ENCODE measurements at regions not wholly inside any gene's neighbourhood (a gene's known extent, or its start where the extent isn't known, plus 50 kb on each side); places are given as distances from the start of the nearest gene placed in this dataset.

- H3K23ac ChIP-seq (ENCODE audit: low read depth, low read length), result no peak overlapping the region
- H2BK120ac ChIP-seq (ENCODE audit: low read depth, low read length), result no peak overlapping the region
- H2BK5ac ChIP-seq (ENCODE audit: low read depth, low read length, poor library complexity, severe bottlenecking), result no peak overlapping the region
- no peaks in the 10 kb centered on the region for H4K20me1 ChIP-seq (ENCODE audit: insufficient read depth, low read length)
- no peak overlapping the region for H4K91ac ChIP-seq (ENCODE audit: insufficient read depth, low read depth, low read length)
- no peak overlapping the region for H2AFZ ChIP-seq (replicated peaks; ENCODE audit: low read length, poor library complexity)
- no peak overlapping the region for H3K14ac ChIP-seq (replicated peaks; ENCODE audit: low read depth, low read length)
- H3K56ac ChIP-seq (ENCODE audit: extremely low read depth, insufficient read depth, low read length), result no peak overlapping the region
- ChIA-PET POLR2A (ENCODE audit: unreplicated experiment) (no interaction called here), CTCF (no interaction called here)
- 90% methylated on average over 2 of the region's 5 CpGs; no CpG with 5 or more reads in 1 of the 2 experiments for WGBS, 2 experiments (ENCODE audit: extremely low coverage in 2 of 2, insufficient read length in 1 of 2)
- no peak overlapping the region for H2AK5ac ChIP-seq (ENCODE audit: low read depth, low read length)
- no peaks in the 10 kb centered on the region for H3K9me3 ChIP-seq (ENCODE audit: control insufficient read depth, insufficient read depth, low read length)
- H3K27me3 ChIP-seq (ENCODE audit: control insufficient read depth, insufficient read depth, low read length), result no peaks in the 10 kb centered on the region
- dilution Hi-C loops (cut with HindIII; ENCODE audit: low sequenced_read_pairs, unreplicated experiment) (no loop called here), in situ Hi-C loops (cut with MboI; ENCODE audit: low sequenced_read_pairs) (no loop called here), intact Hi-C loops (cut with micrococcal nuclease) (no loop called here)
- no peak overlapping the region for H3K27ac ChIP-seq (ENCODE audit: insufficient read depth, low read length)
- H3K4me2 ChIP-seq (ENCODE audit: low read depth, low read length), result no peak overlapping the region
- H3K9me1 ChIP-seq (ENCODE audit: insufficient read depth, low read length), result no peaks in the 10 kb centered on the region
- no peak overlapping the region for H2AK9ac ChIP-seq (replicated peaks; ENCODE audit: low read depth, low read length, poor library complexity)
- no peaks in the 10 kb centered on the region for H3K4me1 ChIP-seq (ENCODE audit: control insufficient read depth, insufficient read depth, low read length)
- DNase-seq (no peak), ATAC-seq (ENCODE audit: low read depth) (no peak)
- TF ChIP-seq MAFK (IDR thresholded peaks at IDR 0.05; ENCODE audit: low read depth, low read length) (no peak), RCOR1 (IDR thresholded peaks at IDR 0.05; ENCODE audit: insufficient replicate concordance, low read length) (no peak), RAD21 (IDR thresholded peaks at IDR 0.05; ENCODE audit: low read length) (no peak), RFX5 (IDR thresholded peaks at IDR 0.05; ENCODE audit: low read depth, low read length) (no peak), MXI1 (IDR thresholded peaks at IDR 0.05; ENCODE audit: borderline replicate concordance, low read depth, low read length) (no peak), NFE2L2 (IDR thresholded peaks at IDR 0.05; ENCODE audit: low read depth, low read length) (no peak), CEBPB (IDR thresholded peaks at IDR 0.05; ENCODE audit: low read depth, low read length) (no peak), FOS (IDR thresholded peaks at IDR 0.05; ENCODE audit: low read depth, low read length) (no peak), CHD1 (IDR thresholded peaks at IDR 0.05; ENCODE audit: low read depth, low read length) (no peak), POLR2A (IDR thresholded peaks at IDR 0.05; ENCODE audit: low read depth, low read length) (no peak), SMC3 (IDR thresholded peaks at IDR 0.05; ENCODE audit: low read depth, low read length) (no peak), ELK1 (IDR thresholded peaks at IDR 0.05; ENCODE audit: borderline replicate concordance, low read depth, low read length) (no peak), MAZ (IDR thresholded peaks at IDR 0.05; ENCODE audit: borderline replicate concordance, low read depth, low read length) (no peak), BHLHE40 (IDR thresholded peaks at IDR 0.05; ENCODE audit: low read depth, low read length) (no peak)
- TF ChIP-seq, protein P1, sequence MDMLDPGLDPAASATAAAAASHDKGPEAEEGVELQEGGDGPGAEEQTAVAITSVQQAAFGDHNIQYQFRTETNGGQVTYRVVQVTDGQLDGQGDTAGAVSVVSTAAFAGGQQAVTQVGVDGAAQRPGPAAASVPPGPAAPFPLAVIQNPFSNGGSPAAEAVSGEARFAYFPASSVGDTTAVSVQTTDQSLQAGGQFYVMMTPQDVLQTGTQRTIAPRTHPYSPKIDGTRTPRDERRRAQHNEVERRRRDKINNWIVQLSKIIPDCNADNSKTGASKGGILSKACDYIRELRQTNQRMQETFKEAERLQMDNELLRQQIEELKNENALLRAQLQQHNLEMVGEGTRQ (IDR thresholded peaks at IDR 0.05; ENCODE audit: low read depth, low read length), result no peak
- TF ChIP-seq, protein P2, sequence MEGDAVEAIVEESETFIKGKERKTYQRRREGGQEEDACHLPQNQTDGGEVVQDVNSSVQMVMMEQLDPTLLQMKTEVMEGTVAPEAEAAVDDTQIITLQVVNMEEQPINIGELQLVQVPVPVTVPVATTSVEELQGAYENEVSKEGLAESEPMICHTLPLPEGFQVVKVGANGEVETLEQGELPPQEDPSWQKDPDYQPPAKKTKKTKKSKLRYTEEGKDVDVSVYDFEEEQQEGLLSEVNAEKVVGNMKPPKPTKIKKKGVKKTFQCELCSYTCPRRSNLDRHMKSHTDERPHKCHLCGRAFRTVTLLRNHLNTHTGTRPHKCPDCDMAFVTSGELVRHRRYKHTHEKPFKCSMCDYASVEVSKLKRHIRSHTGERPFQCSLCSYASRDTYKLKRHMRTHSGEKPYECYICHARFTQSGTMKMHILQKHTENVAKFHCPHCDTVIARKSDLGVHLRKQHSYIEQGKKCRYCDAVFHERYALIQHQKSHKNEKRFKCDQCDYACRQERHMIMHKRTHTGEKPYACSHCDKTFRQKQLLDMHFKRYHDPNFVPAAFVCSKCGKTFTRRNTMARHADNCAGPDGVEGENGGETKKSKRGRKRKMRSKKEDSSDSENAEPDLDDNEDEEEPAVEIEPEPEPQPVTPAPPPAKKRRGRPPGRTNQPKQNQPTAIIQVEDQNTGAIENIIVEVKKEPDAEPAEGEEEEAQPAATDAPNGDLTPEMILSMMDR (conservative IDR thresholded peaks at IDR 0.05; ENCODE audit: low read depth, low read length), result no peak
- H3K18ac ChIP-seq (ENCODE audit: low read depth, low read length), result no peak overlapping the region
- H3K4ac ChIP-seq (ENCODE audit: low read depth, low read length), result no peak overlapping the region
- no peaks in the 10 kb centered on the region for H3K36me3 ChIP-seq (ENCODE audit: control insufficient read depth, insufficient read depth, low read length)
- H3K79me1 ChIP-seq (ENCODE audit: low read depth in 1 of 2, low read length in 2 of 2), result no peaks in the 10 kb centered on the region
- no TSS peak for BruUV-seq (replicated peaks)
- H4K8ac ChIP-seq (ENCODE audit: low read depth in 2 of 2, low read length in 2 of 2), result no peak overlapping the region
- H2BK15ac ChIP-seq (ENCODE audit: low read depth, low read length), result no peak overlapping the region
- no peak overlapping the region for H3K4me3 ChIP-seq (ENCODE audit: insufficient read depth, low read depth, low read length)
- no peak overlapping the region for H2BK20ac ChIP-seq (ENCODE audit: low read depth, low read length)
- H4K5ac ChIP-seq (ENCODE audit: low read depth, low read length), result no peak overlapping the region
- no peak overlapping the region for H3K9ac ChIP-seq (ENCODE audit: low read depth, low read length)
Measured at GRCh38 chr5:145446412-145446811, 388.7 kb downstream of the PRELID2 start.

All from IMR-90 (cell line).